ENCODE measurements at regions not wholly inside any gene's neighbourhood (a gene's known extent, or its start where the extent isn't known, plus 50 kb on each side); places are given as distances from the start of the nearest gene placed in this dataset.

DNA sequence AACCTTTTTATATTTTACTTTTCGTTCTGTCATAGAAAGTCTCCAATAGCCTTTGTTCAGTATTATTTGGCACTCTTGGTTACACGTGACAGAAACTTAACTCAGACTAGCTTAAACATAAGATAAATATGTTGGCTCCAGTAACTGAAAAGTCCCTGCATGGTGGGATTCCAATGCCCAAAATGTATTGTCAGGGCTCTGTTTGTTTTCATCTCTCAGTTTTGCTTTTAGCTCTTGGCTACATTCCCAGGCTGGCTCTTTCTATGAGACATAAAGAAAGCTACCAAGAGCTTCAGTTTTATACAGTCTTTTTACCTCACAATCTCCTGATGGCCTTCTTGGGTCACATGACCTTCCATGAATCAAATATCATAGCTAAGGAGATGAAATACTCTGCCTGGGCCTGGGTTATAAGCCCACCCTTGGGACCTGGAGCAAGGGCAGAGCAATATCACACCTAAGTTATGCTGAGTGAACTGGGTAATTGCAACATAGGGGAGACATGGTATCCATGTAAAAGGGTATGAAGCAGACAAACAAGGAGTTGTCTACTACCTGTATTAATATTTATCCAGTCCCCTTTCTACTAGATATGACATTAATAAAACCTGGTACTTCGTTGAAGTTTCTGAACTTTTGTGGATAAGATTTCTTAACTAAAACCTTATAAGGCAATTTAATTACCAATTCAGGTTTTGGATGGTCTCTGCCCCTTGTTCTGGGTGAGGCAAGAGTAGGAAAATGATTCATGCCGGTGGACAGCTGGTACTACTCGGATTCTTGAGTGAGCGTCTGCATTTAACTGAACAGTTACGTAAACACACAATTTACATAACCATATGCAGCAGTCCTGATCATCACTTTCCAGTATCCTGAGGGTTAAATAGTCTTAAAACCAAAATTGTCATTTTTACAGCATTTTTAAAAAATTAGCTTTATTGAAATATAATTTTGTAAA is 442.3 kb downstream of the GPATCH2 start:
- TF ChIP-seq FOXP2 (optimal IDR thresholded peaks at IDR 0.05; ENCODE audit: borderline replicate concordance, extremely low read depth, extremely low read length, insufficient read depth): no peak
- TF ChIP-seq, protein P1, sequence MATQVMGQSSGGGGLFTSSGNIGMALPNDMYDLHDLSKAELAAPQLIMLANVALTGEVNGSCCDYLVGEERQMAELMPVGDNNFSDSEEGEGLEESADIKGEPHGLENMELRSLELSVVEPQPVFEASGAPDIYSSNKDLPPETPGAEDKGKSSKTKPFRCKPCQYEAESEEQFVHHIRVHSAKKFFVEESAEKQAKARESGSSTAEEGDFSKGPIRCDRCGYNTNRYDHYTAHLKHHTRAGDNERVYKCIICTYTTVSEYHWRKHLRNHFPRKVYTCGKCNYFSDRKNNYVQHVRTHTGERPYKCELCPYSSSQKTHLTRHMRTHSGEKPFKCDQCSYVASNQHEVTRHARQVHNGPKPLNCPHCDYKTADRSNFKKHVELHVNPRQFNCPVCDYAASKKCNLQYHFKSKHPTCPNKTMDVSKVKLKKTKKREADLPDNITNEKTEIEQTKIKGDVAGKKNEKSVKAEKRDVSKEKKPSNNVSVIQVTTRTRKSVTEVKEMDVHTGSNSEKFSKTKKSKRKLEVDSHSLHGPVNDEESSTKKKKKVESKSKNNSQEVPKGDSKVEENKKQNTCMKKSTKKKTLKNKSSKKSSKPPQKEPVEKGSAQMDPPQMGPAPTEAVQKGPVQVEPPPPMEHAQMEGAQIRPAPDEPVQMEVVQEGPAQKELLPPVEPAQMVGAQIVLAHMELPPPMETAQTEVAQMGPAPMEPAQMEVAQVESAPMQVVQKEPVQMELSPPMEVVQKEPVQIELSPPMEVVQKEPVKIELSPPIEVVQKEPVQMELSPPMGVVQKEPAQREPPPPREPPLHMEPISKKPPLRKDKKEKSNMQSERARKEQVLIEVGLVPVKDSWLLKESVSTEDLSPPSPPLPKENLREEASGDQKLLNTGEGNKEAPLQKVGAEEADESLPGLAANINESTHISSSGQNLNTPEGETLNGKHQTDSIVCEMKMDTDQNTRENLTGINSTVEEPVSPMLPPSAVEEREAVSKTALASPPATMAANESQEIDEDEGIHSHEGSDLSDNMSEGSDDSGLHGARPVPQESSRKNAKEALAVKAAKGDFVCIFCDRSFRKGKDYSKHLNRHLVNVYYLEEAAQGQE (IDR thresholded peaks at IDR 0.05; ENCODE audit: insufficient read depth in 1 of 2, low read depth in 2 of 2, low read length in 2 of 2): no peak
- no peak for TF ChIP-seq POLR2AphosphoS5 (IDR thresholded peaks at IDR 0.05; ENCODE audit: low read depth, low read length)
- no peak for TF ChIP-seq SIN3A (IDR thresholded peaks at IDR 0.05; ENCODE audit: borderline replicate concordance, insufficient read depth, low read length)
- no peak for TF ChIP-seq TAF1 (IDR thresholded peaks at IDR 0.05; ENCODE audit: borderline replicate concordance, insufficient read depth, low read length)

DNA sequence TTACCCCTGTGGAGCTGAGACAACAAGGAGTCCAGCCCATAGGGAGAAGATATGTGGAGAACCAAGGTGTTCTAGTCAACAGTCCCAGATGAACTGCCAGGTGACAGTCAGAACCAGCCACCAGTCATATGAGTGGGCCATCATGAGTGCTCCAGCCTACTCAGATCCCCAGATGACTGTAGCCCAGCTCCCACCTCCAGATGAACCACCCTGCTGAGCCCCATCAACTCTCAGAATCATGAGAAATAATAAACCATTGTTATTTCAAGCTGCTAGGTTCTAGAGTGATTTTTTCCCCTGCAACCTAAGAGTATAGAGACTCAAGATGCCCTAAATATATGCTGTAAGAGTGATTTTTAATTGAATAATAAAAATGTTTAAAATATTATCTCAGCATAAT is 444.2 kb downstream of the GPATCH2 start:
- TF ChIP-seq FOXP2 (optimal IDR thresholded peaks at IDR 0.05; ENCODE audit: borderline replicate concordance, extremely low read depth, extremely low read length, insufficient read depth) (no peak), POLR2AphosphoS5 (IDR thresholded peaks at IDR 0.05; ENCODE audit: low read depth, low read length) (no peak), SIN3A (IDR thresholded peaks at IDR 0.05; ENCODE audit: borderline replicate concordance, insufficient read depth, low read length) (no peak), TAF1 (IDR thresholded peaks at IDR 0.05; ENCODE audit: borderline replicate concordance, insufficient read depth, low read length) (no peak)
- TF ChIP-seq, protein P1 (IDR thresholded peaks at IDR 0.05; ENCODE audit: insufficient read depth in 1 of 2, low read depth in 2 of 2, low read length in 2 of 2): no peak

DNA sequence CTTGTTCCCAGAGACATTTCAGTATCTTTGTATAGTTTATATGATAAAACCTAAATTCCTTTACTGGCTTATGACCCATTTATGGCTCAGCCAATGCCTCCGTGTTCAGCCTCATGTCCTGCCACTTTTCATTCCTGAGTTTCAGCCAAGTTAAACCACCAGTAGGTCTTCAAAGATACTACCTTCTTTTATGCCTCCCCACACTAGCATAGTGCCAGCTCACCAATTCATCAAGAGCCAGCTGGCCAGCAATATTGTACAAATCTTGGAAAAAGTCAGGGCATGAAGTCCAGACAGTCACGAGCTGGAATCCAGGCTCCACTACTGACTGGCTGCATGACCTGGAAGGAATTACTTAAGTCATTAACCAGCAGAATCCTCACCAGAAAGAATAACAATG is 446.0 kb downstream of the GPATCH2 start:
- TF ChIP-seq, protein P1 (IDR thresholded peaks at IDR 0.05; ENCODE audit: insufficient read depth in 1 of 2, low read depth in 2 of 2, low read length in 2 of 2): no peak
- TF ChIP-seq SIN3A (IDR thresholded peaks at IDR 0.05; ENCODE audit: borderline replicate concordance, insufficient read depth, low read length): no peak
- TF ChIP-seq TAF1 (IDR thresholded peaks at IDR 0.05; ENCODE audit: borderline replicate concordance, insufficient read depth, low read length): no peak
- no peak for TF ChIP-seq FOXP2 (optimal IDR thresholded peaks at IDR 0.05; ENCODE audit: borderline replicate concordance, extremely low read depth, extremely low read length, insufficient read depth)
- no peak for TF ChIP-seq POLR2AphosphoS5 (IDR thresholded peaks at IDR 0.05; ENCODE audit: low read depth, low read length)

DNA sequence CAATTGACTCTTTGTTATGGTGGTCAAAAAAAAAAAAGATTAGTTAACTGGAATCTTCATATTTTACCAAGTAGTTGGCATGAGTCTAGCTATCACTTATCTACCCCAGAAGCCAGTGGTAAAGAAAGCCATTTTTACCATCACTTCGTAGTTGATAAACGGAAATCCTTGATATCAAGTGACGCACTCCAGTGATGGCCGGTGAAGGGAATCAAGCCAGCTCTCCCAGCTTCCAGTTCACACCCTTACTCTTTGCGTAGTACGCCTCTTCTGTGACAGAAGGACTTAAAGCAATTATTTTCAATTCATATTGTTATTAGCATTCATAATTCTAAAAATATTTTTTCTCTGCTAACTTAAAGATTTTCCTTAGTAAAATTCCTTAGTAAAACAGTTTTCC is 447.9 kb downstream of the GPATCH2 start:
- no peak for TF ChIP-seq SIN3A (IDR thresholded peaks at IDR 0.05; ENCODE audit: borderline replicate concordance, insufficient read depth, low read length)
- TF ChIP-seq TAF1 (IDR thresholded peaks at IDR 0.05; ENCODE audit: borderline replicate concordance, insufficient read depth, low read length): no peak
- TF ChIP-seq FOXP2 (optimal IDR thresholded peaks at IDR 0.05; ENCODE audit: borderline replicate concordance, extremely low read depth, extremely low read length, insufficient read depth): no peak
- TF ChIP-seq POLR2AphosphoS5 (IDR thresholded peaks at IDR 0.05; ENCODE audit: low read depth, low read length): no peak
- TF ChIP-seq, protein P1 (IDR thresholded peaks at IDR 0.05; ENCODE audit: insufficient read depth in 1 of 2, low read depth in 2 of 2, low read length in 2 of 2): no peak

All from PFSK-1 (cell line).